ENCODE measurements at regions not wholly inside any gene's neighbourhood (a gene's known extent, or its start where the extent isn't known, plus 50 kb on each side); places are given as distances from the start of the nearest gene placed in this dataset.

- ATAC-seq = no peak
- Histone ChIP-seq H3K9me3 (no peaks in the 10 kb centered on the region), H3K4me1 (peaks cover 0 to 25% (median 0%) of the 10 kb centered on the region in 3 donors), H3K27me3 (no peaks in the 10 kb centered on the region), H3K36me3 (no peaks in the 10 kb centered on the region), H3K4me3 (no peak overlapping the region), H3K27ac (peak overlapping the region in 1 of 4 donors; percentile 33)
- no peak for TF ChIP-seq POLR2A (IDR thresholded peaks at IDR 0.05)
- no peak for TF ChIP-seq CTCF (IDR thresholded peaks at IDR 0.05)
- TF ChIP-seq EP300 (IDR thresholded peaks at IDR 0.05) = no peak
- TF ChIP-seq POLR2AphosphoS5 (IDR thresholded peaks at IDR 0.05) = no peak
- 24 to 36% methylated on average over 6 of the region's 9 CpGs for WGBS, 2 donors (ENCODE audit: low coverage in 1 of 2)
These were observed 85.8 kb downstream of the ATP23 start for GRCh38 chr12:58026897-58027891.

GRCh38 chr12:58028294-58028693, 86.9 kb downstream of the ATP23 start:
- Histone ChIP-seq H3K27ac (no peak overlapping the region), H3K4me1 (peaks cover 0 to 25% (median 0%) of the 10 kb centered on the region in 3 donors), H3K36me3 (no peaks in the 10 kb centered on the region), H3K27me3 (no peaks in the 10 kb centered on the region), H3K4me3 (no peak overlapping the region), H3K9me3 (no peaks in the 10 kb centered on the region)
- TF ChIP-seq POLR2AphosphoS5 (IDR thresholded peaks at IDR 0.05) = no peak
- TF ChIP-seq POLR2A (IDR thresholded peaks at IDR 0.05) = no peak
- no peak for TF ChIP-seq CTCF (IDR thresholded peaks at IDR 0.05)
- TF ChIP-seq EP300 (IDR thresholded peaks at IDR 0.05) = no peak
- WGBS, 2 donors (ENCODE audit: low coverage in 1 of 2) = 43 to 62% methylated on average over 3 of the region's 3 CpGs
- ATAC-seq = no peak

GRCh38 chr12:58029260-58029659, 87.9 kb downstream of the ATP23 start:
- Histone ChIP-seq H3K36me3 (no peaks in the 10 kb centered on the region), H3K4me1 (peaks cover 0 to 25% (median 0%) of the 10 kb centered on the region in 3 donors), H3K9me3 (no peaks in the 10 kb centered on the region), H3K4me3 (no peak overlapping the region), H3K27ac (no peak overlapping the region), H3K27me3 (no peaks in the 10 kb centered on the region)
- 88 to 90% methylated on average over 1 of the region's 1 CpG for WGBS, 2 donors (ENCODE audit: low coverage in 1 of 2)
- no peak for ATAC-seq
- TF ChIP-seq POLR2A (IDR thresholded peaks at IDR 0.05) = no peak

GRCh38 chr12:58030566-58031279, 89.4 kb downstream of the ATP23 start:
- WGBS, 2 donors (ENCODE audit: low coverage in 1 of 2) = 60 to 88% methylated on average over 3 to 4 of the region's 4 CpGs
- Histone ChIP-seq H3K9me3 (peaks cover 0 to 5% (median 0%) of the 10 kb centered on the region in 3 donors), H3K27me3 (no peaks in the 10 kb centered on the region), H3K4me1 (peaks cover 0 to 25% (median 0%) of the 10 kb centered on the region in 3 donors), H3K27ac (no peak overlapping the region), H3K36me3 (no peaks in the 10 kb centered on the region), H3K4me3 (no peak overlapping the region)
- TF ChIP-seq EP300 (IDR thresholded peaks at IDR 0.05) = no peak
- no peak for TF ChIP-seq POLR2AphosphoS5 (IDR thresholded peaks at IDR 0.05)
- ATAC-seq = no peak

- no peak for TF ChIP-seq EP300 (IDR thresholded peaks at IDR 0.05)
- no peak for TF ChIP-seq CTCF (IDR thresholded peaks at IDR 0.05)
- no peak for TF ChIP-seq POLR2AphosphoS5 (IDR thresholded peaks at IDR 0.05)
- no peak for TF ChIP-seq POLR2A (IDR thresholded peaks at IDR 0.05)
- Histone ChIP-seq H3K4me1 (peaks cover 0 to 13% (median 0%) of the 10 kb centered on the region in 3 donors), H3K27me3 (no peaks in the 10 kb centered on the region), H3K4me3 (no peak overlapping the region), H3K9me3 (peaks cover 0 to 11% (median 0%) of the 10 kb centered on the region in 3 donors), H3K36me3 (no peaks in the 10 kb centered on the region), H3K27ac (no peak overlapping the region)
- 89 to 100% methylated on average over 3 of the region's 3 CpGs for WGBS, 2 donors (ENCODE audit: low coverage in 1 of 2)
- ATAC-seq = no peak
These were observed 90.8 kb downstream of the ATP23 start for GRCh38 chr12:58032156-58032555.

Measured in gastroesophageal sphincter (tissue), 4 donors.